GM18951 (cell line): ENCODE measurements at regions not wholly inside any gene's neighbourhood (a gene's known extent, or its start where the extent isn't known, plus 50 kb on each side); places are given as distances from the start of the nearest gene placed in this dataset.

Experiments
- POLR2A ChIP-seq: IDR thresholded peaks from 4 replicates; pipeline ENCODE4 v1.6.1; 2011; ENCODE audit warnings: mild to moderate bottlenecking; ENCODE audit not compliant: insufficient read length, insufficient read depth; ENCODE audit errors: extremely low read depth
- in situ Hi-C: fragments of 300-500 bp; cut with MboI; formaldehyde crosslinking; loops from one replicate; pipeline ENCODE4 v1.12.0; 2022; ENCODE audit warnings: low sequenced_read_pairs, mixed read lengths, inconsistent platforms; ENCODE audit not compliant: unreplicated experiment

- no peak for TF ChIP-seq POLR2A
- in situ Hi-C loops = no loop called here
Measured at GRCh38 chr11:19353287-19353850, 112.6 kb upstream of the E2F8 start.

- TF ChIP-seq POLR2A = no peak
- in situ Hi-C loops = no loop called here
Measured at GRCh38 chr11:19352771-19353160, 112.0 kb upstream of the E2F8 start.

GRCh38 chr11:19352072-19352770, 111.5 kb upstream of the E2F8 start:
- TF ChIP-seq POLR2A = no peak
- in situ Hi-C loops = no loop called here

GRCh38 chr11:19351426-19351825, 110.7 kb upstream of the E2F8 start:
- in situ Hi-C loops = no loop called here

GRCh38 chr11:19350160-19350559, 109.4 kb upstream of the E2F8 start:
- in situ Hi-C loops = no loop called here
- TF ChIP-seq POLR2A = no peak

More at GRCh38 chr11:19351426-19351825, 110.7 kb upstream of the E2F8 start:
- TF ChIP-seq POLR2A = no peak

GRCh38 chr11:19349340-19350025, 108.7 kb upstream of the E2F8 start:
- TF ChIP-seq POLR2A = no peak

GRCh38 chr11:19347911-19348310, 107.2 kb upstream of the E2F8 start:
- no peak for TF ChIP-seq POLR2A
- in situ Hi-C loops = loop anchor here (25.0 kb wide), 1 partner anchor 189 kb away; no protein-coding TSS in a partner anchor

More at GRCh38 chr11:19349340-19350025, 108.7 kb upstream of the E2F8 start:
- in situ Hi-C loops = loop anchor here (25.0 kb wide), 1 partner anchor 188 kb away; no protein-coding TSS in a partner anchor

- no peak for TF ChIP-seq POLR2A
- in situ Hi-C loops = loop anchor here (25.0 kb wide), 1 partner anchor 191 kb away; no protein-coding TSS in a partner anchor
Measured at GRCh38 chr11:19345848-19346681, 105.3 kb upstream of the E2F8 start.

- in situ Hi-C loops = loop anchor here (25.0 kb wide), 1 partner anchor 192 kb away; no protein-coding TSS in a partner anchor
- TF ChIP-seq POLR2A = no peak
Measured at GRCh38 chr11:19345519-19345847, 104.7 kb upstream of the E2F8 start.

- in situ Hi-C loops = loop anchor here (25.0 kb wide), 1 partner anchor 192 kb away; no protein-coding TSS in a partner anchor
- TF ChIP-seq POLR2A = no peak
Measured at GRCh38 chr11:19344661-19345518, 104.1 kb upstream of the E2F8 start.

- in situ Hi-C loops = loop anchor here (25.0 kb wide), 1 partner anchor 195 kb away; no protein-coding TSS in a partner anchor
- no peak for TF ChIP-seq POLR2A
Measured at GRCh38 chr11:19342036-19342435, 101.3 kb upstream of the E2F8 start.

- in situ Hi-C loops = loop anchor here (25.0 kb wide), 1 partner anchor 199 kb away; no protein-coding TSS in a partner anchor
- TF ChIP-seq POLR2A = no peak
Measured at GRCh38 chr11:19338375-19338774, 97.6 kb upstream of the E2F8 start.

GRCh38 chr11:19337779-19338178, 97.0 kb upstream of the E2F8 start:
- in situ Hi-C loops = loop anchor here (25.0 kb wide), 1 partner anchor 200 kb away; no protein-coding TSS in a partner anchor
- no peak for TF ChIP-seq POLR2A
